ENCODE measurements at regions not wholly inside any gene's neighbourhood (a gene's known extent, or its start where the extent isn't known, plus 50 kb on each side); places are given as distances from the start of the nearest gene placed in this dataset.

DNA sequence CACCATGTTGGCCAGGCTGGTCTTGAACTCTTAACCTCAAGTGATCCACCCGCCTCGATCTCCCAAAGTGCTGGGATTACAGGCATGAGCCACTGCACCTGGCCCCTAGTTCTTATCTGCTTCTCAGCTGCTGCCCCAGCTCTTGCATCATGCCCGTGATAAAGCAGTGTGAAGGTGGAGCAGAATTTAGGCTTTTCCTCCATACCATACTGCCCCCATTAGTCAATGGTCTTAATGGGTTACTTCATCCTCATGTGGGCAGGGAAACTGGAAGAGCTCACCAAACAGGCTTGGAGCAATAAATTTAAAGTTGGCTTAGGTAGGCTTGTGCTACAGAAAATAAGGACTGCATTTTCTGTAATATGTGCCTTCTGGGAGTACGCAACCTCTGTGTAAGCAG lies 636.9 kb upstream of the BOD1L1 start:
- DNase-seq, result no peak

DNA sequence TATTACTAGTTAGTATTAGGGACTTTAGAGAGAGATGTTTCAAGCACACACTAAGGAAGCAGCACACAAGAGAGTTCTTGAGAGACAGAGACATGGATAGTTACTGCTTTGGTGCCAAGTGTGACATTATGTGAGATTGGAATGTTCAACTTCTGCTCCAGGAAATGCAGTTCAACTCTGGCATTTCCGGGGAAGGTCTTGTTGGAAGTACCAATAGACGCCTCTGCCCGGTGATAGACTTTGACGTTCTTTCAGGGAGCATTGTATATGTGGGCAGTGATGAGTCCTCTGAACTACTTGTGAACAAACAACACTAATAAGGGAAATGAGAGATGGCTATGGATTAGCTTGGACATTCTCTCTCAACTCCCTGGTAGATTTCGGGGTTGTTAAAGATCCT lies 638.1 kb upstream of the BOD1L1 start:
- DNase-seq, result no peak

DNA sequence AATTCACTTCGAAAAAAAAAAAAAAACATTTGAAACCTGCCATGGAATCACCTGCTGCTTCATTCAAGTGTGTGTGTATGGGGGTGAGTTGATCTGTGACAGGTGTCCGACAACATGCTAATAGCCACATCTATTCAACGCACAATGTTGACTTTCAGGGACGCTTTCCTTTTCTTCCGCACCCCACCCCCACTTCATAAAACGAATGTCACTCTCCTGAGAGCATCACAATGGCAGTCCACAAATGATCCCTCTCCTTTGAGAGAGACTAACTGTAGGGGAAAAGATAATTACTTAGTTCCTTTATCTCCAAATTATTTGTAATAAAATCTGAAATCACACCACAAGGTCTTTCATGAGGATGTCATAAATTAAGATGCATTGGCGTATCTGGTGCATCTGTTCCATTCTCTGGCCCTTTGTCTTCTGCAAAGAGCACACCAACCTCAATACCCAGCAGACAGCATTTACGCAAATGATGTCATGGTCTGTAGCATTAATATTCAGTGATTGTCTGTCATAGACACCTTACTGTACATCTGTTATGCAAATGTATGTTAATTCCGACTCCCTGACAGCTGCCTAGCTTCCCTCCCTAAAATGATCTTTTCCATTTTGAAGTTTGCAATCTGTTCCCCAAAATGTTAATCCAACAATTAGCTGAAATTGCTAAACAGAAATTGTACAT lies 640.0 kb upstream of the BOD1L1 start:
- no peak for DNase-seq

DNA sequence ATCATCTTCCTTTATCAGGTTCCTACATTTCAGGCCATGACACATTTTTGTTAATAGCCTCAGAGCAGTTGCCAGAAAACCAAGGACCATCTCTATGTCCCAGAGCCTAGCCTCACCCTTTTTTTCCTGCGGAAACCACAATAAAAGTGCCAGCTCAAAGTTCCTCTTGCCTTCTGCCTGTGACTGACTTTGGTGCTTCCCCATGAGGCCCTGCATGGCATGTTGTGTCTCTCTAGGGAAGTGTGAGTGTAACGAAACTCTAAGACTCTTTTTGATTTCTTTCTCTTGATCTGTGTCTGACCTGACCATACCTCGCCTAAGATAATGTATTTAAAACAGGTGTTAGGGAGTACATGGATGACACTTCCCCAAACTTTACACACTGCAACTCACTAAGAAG lies 642.3 kb upstream of the BOD1L1 start:
- DNase-seq, result no peak

DNA sequence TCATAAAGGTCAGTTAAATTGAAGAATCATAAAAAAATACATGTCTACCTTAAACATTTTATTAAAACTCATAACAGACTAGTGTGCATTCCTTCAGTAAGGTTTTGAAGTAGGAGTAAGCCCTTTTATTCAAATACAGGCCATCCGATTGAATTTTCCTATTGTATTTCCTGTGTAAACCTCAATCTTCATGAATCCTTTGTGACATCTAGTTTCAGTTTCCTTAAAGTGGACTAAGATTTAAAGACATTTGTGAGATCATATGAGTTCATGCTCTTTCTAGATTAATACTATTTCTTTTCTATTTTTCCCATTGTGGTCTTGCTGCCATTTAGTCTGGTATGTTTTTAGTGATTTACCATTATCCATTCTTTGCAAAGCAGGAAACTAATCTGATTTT lies 644.7 kb upstream of the BOD1L1 start:
- no peak for DNase-seq

DNA sequence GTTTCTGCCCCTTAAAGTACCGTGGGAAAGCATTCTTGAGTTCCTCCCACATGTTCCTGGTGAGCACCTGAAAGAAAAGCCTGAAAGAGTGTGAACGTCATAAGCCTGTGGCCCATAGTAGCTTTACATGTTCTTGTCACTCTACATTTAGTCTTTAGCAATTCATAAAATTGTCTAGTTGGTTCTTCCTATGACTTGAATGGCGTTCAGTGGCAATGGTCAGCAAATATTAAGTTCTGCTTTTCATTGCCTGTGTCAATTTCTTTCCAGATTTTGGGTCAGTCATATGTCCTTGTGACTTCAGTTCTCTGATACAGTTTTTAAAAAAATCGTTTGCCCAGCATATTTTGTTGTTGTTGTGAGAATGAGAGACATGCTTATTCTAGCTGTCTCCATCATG lies 650.0 kb upstream of the BOD1L1 start:
- DNase-seq, result no peak

DNA sequence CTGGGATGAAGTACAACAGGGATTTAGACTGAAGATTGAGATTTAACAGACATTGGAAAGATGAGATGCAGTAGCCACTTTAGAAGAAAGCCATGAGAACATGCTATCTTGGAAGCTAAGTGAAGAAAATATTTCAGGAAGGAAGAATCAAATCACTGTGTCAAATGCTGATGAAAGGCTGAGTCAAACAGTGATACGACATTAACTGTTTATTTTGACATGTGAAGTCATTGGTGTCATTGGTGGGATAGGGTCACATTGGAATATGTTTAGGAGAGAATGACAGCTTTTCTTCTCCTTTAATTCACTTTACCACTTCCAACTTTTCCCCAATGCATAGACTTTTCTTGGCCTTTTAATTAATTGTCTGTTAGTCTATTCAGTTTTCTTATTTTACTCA lies 653.0 kb upstream of the BOD1L1 start:
- no peak for DNase-seq

DNA sequence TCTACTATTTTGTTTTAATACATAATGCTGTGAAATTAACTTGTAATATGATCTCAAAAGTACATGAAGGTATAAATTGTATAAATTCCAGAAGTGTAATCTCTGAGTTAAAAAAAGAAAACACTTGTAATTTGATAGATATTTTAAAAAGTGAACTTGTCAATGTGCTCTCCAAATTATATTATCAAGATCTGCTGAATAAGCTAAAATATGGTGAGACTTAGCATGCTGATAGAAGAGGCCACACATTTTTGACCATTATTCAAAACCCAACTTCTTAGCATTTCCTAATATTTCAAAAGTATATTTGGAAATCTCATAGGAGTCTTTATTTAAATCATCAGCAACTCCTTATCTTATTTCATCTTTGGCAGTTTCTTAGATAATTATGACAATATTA lies 657.1 kb upstream of the BOD1L1 start:
- no peak for DNase-seq

DNA sequence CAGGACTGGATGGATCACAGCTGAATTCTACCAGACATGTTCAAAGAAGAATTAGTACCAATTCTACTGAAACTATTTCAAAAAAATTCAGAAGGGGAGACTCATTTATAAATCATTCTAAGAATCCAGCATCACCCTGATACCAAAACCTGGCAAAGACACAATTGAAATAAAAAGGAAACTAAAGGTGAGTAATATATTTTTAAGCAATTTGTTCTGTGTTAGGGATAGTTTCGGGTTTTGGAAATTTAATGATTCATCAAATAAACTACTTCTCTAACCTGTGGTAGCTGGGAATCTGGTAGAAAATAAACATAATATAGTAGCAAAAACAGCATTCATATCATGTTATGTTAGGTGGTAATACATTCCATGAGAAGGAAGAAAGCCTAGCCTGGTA lies 662.2 kb upstream of the BOD1L1 start:
- DNase-seq, result no peak

DNA sequence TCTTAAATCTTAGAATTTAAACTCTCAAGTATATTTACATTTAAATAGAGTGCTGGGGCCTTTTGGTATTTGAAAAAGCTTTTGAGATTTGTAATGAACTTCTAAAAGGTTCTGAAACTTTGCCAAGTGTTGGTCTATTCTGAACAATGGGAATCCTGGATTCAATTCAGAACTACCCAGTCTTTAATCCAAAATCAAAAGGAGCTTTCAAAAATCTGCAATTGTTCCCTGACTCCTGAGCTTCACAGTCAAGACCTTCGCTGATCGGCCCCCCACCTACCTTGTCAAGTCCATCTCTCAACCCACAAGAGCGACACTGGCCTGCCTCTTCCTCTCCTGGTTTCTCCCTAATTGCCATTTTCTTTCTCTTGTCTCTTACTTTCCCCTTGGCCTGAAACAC lies 666.1 kb upstream of the BOD1L1 start:
- no peak for DNase-seq

DNA sequence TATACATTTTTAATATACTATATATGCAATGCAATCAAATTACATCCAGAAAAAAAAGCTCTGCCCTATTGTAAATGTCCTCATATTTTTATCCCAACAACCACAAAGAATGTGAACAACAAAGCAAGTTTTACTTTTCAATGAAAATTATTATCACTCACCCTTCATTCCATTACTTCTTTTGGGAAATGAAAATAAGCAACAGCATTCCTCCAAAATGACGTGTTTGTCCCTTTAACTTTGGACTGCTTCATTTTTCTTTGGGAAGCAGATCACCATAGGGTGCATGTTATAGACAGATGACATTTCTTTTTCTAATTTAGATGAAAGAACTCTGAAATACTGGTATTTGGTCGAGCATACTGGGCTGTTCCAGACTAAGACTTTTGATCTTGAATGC lies 667.1 kb upstream of the BOD1L1 start:
- no peak for DNase-seq

DNA sequence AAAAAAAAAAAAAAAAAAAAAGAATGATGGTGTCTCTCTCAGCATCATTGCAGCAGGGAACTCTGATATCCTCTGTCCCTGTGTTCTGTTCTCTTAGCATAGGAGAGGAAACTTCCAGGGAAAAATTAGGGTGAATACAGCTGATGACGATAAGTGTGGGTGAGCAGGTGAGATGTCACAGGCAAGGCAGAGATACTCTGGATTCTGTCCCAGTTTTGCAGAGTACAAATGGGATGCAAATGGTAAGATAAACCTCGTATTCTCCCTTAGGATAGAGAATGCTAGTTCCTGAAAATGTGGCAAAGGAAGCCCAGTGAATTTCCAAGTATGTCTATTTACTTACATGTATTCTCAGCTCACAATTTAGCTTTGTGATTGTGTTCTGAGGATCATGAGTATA lies 671.6 kb upstream of the BOD1L1 start:
- no peak for DNase-seq

DNA sequence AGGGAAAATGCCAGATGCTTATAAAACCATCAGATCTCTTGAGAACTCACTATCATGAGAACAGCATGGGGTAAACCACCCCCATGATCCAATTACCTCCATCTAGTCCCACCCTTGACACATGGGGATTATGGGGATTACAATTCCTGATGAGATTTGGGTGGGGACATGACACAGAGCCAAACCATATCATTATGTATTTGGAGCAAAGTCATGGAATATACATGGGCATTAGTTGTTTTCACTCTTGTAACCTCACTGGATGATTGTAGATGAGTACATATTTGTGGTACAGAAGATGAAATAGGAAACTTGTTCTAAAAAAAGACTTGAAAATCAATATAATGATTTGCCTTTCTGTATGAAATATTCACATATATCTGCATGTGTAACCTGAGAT lies 674.5 kb upstream of the BOD1L1 start:
- no peak for DNase-seq

DNA sequence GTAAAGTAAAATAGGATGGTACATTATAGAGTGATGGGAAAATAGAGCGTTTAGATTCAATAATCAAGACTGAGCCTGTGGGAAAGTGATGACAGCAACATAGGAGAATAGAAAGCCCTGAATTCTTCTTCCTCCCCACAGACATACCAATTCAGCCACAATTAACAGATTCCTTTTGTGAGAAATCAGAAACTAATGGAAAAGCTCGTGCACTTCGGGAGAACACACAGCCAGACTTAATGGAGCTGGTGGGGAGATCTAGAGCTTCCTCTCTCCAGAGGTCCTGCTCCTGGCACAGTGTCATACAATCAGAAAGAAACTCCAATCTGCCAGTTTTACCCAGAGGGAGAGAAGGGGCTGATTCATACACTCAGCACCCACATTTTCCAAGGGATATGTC lies 676.3 kb upstream of the BOD1L1 start:
- no peak for DNase-seq

DNA sequence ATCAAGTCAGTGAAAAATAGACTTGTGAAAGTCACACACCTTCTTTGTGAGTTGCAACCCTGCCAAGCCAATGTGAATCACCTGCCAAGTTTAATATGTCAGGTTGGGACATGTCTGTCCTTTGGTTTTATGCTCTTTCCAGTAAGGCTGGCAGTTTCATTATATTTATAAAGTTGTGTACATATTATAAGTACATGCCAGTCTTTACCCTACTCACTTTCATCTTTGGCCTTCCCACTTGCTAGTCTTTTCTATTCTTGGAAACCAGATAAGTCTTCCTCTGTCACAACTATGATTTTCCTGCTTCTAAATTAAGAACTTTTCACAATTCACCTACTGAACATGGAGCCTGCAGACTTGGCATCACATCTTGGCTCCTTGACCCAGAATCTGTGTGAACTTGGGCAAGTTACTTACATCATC lies 680.7 kb upstream of the BOD1L1 start:
- DNase-seq, result no peak

DNA sequence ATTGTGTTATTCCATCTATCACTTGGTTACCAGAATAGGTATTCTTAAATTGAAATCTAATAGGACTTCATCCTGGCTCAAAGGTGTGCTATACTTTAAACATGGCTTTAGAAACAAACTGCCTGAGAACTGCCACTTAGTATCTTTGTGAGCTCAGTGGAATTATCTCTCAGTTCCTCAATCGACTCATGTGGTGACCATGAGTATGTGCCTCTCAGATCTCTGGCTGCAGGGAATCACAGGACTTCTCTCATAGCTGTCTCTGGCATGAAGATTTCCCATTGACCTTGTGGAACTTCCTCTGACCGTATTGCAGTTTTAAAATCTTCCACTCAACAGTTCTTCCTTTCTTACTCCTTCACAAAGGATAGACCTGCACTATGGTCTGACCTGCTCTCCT lies 681.9 kb upstream of the BOD1L1 start:
- DNase-seq, result no peak

DNA sequence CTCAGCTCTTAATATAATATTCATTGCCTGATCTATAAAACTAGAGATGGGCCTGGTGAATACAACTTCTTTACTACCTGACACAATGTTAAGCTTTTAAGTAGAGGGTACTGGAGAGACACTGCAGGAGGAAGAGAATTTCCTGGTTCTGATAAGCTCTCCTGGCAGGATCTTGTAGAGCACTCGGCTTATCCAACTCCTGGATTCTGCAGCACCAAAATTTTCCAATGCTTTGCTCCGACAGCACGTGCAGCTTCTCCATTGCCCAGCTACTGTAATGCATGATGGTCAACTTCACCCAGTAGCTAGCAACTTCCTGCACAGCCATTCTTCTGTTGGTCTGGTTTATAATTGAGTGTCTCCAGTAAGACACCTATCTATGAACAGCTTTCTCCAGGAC lies 686.2 kb upstream of the BOD1L1 start:
- no peak for DNase-seq

DNA sequence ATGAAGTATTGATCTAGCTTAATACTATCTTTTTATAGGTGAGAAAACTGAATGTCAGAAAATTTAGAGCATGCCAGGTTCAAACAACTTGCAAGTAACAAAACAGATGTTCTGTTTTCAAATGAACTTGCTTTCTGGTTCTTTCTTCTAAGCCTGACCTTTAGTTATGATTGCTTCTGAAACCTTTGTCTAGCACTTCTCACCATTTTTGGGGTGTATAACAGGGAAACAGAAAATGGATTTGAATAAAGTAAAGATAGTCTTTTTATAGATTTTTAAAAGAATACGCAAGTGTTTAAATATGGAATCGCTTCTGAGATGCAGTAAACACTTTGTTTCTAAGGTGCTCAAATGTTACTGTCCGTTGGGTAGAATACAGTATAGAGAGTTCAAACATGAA lies 687.2 kb upstream of the CPEB2 start:
- no peak for DNase-seq

DNA sequence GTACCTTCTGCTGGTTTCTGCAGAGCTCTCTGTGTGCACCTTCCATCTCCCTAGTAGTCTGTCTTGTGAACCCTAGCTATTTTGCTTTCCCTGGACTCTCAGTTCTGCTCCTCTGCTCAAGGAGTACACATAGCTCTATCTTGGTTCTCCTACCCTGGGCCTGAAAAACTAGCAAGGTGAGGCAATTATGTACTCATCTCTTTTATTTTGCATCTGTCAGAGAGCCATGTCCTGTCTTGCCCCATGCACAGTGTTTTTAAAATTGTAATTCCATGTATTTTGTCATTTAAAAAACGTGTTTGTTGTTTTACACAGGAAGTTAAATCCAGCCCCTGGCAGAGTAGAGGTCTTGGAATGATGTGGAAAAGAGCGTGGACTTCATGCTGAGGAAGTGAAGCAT lies 684.9 kb upstream of the CPEB2 start:
- no peak for DNase-seq

DNA sequence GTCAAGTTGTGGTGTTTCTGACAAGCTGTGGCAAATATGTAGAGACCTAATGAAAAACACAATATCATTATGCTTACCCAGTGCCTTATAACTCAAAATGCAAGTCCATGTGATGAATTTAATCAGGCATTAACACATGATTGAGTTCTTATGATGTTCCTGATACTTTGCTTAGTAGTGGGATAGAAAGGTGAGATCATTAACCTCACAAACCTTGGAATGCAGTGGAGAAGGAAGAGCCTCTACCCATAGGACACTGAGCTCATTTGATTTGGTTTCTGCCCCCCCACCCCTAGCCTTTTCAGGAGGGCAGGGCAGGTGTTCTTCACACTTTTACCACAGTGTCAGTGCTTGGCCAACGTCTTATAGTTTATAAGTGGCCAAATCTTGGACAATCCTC lies 683.6 kb upstream of the CPEB2 start:
- no peak for DNase-seq

DNA sequence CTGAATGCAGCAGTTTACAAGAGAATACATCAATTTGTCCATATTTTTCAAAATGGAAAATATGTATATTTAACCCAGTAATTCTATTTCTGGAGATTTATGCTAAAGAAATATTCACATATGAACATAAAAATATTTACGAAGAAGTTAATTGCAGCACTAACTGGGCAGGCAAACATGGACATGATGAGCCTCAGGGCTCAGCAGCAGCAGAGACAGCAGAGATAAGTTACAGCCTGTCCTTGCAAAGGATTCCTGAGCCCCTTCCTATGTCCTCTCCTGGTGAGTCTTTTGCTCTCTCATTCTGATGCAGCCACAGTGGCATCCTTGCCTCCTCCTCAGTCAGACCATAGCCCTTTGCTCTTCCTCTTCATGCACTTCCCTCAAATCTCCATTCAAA lies 680.6 kb upstream of the CPEB2 start:
- DNase-seq, result no peak

DNA sequence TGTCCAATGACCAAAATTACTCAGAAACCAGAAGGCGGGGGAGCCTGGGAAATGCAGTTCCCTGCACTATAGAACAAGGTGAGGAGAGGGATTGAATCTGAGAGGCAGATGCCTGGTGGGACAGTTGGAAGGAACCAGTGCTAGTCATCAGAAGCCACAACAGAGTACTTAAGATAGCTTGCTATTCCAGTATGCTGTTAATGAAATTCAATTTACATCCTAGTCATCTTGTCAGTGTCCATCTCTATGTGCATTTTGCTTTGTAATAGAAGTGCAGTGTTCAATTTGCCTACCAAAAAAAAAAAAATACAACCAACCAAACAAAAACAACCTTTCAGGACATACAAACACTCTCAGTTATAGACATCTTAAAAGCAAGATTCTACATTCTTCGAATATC lies 679.1 kb upstream of the CPEB2 start:
- no peak for DNase-seq

DNA sequence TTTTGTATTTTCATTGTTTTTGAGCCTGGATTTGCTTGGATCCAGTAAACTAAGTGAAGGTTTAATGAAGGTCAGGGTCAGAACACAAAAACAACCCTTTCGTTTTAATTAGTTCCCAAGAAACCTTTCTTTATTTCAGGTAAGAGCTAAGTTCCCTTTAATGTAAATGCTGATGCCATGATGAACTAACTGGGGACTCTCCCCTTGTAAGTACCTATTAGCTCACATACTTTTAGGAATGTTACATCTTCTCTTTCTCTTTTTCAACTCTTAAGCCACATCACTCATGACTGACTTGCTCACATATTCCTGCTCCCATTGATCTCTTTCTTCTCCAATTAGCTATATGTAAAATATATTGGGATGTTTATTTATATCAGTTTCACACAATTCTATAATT lies 673.1 kb upstream of the CPEB2 start:
- no peak for DNase-seq

DNA sequence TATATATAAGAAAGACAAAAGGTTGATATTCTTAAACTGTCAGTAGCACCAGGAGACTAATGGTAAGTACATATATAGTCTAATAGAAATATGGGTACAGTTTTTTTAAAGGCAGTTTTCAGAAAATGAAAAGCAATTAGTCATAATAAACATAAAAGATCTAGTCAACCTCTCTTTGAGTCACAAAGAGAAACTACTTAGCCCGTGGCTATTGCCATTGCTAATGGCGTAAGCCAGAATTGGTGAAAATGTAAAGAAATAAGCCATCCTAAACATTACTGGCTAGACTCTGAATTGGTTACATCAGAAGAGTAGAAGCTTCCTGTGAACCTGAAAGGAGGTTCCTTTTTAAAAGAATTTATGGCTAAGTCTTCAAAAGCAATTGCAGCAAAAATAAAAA lies 668.7 kb upstream of the CPEB2 start:
- no peak for DNase-seq

DNA sequence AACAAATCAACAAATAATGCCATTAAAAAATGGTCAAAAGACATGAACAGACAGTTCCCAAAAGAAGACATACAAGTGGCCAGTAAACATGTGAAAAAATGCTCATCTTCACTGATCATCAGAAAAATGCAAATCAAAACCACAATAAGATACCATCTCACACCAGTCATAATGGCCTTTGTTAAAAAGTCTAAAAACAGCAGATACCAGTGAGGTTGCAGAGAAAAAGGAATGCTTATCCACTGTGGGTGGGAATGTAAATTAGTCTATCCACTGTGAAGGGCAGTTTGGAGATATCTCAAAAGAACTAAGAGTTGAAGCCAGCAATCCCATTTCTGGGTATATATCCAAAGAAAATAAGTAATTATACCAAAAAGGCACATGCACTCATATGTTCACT lies 668.1 kb upstream of the CPEB2 start:
- no peak for DNase-seq

DNA sequence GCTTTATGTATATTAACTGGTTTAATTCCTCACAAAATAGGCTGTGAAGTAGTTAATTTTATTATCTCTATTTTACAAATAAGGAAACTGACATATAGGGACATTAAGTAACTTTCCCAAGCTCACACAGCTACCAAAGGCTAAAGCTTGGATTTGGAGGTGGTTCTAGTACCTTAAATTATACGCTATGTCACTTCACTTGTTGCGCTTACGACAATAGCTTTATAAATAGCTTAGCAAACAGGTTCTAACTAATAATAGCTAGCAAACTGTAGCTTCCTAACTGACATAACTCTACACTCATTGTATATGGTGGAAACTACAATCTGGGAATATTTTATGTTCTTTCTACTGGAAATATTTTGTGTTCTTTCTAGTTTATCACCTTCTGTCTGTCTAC lies 666.4 kb upstream of the CPEB2 start:
- no peak for DNase-seq
